ENCODE measurements at regions not wholly inside any gene's neighbourhood (a gene's known extent, or its start where the extent isn't known, plus 50 kb on each side); places are given as distances from the start of the nearest gene placed in this dataset.

GRCh38 chr5:101687349-101687985 is 608.6 kb downstream of the SLCO4C1 start (continued):
- TF ChIP-seq ELF4 (CRISPR knock-in tag; IDR thresholded peaks at IDR 0.05; ENCODE audit: borderline replicate concordance) (no peak), AFF4 (CRISPR knock-in tag; IDR thresholded peaks at IDR 0.05) (no peak), ZNF10 (CRISPR knock-in tag; IDR thresholded peaks at IDR 0.05; ENCODE audit: borderline replicate concordance, low read depth) (no peak), ZFP37 (CRISPR knock-in tag; IDR thresholded peaks at IDR 0.05; ENCODE audit: borderline replicate concordance) (no peak), THAP7 (CRISPR knock-in tag; IDR thresholded peaks at IDR 0.05) (no peak), U2AF1 (optimal IDR thresholded peaks at IDR 0.05; ENCODE audit: low read depth, low read length) (no peak)
- TF ChIP-seq, protein P1, sequence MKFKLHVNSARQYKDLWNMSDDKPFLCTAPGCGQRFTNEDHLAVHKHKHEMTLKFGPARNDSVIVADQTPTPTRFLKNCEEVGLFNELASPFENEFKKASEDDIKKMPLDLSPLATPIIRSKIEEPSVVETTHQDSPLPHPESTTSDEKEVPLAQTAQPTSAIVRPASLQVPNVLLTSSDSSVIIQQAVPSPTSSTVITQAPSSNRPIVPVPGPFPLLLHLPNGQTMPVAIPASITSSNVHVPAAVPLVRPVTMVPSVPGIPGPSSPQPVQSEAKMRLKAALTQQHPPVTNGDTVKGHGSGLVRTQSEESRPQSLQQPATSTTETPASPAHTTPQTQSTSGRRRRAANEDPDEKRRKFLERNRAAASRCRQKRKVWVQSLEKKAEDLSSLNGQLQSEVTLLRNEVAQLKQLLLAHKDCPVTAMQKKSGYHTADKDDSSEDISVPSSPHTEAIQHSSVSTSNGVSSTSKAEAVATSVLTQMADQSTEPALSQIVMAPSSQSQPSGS (CRISPR knock-in tag; IDR thresholded peaks at IDR 0.05), result no peak
- TF ChIP-seq, protein P2, sequence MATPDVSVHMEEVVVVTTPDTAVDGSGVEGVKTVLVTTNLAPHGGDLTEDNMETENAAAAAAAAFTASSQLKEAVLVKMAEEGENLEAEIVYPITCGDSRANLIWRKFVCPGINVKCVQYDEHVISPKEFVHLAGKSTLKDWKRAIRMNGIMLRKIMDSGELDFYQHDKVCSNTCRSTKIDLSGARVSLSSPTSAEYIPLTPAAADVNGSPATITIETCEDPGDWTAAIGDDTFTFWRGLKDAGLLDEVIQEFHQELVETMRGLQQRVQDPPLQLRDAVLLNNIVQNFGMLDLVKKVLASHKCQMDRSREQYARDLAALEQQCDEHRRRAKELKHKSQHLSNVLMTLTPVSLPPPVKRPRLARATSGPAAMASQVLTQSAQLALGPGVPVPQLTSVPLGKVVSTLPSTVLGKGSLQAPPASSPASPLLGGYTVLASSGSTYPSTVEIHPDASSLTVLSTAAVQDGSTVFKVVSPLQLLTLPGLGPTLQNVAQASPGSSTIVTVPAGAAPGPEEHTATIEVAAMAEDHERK (CRISPR knock-in tag; IDR thresholded peaks at IDR 0.05; ENCODE audit: low read depth), result no peak
